Activated CD4-positive, alpha-beta T cell treated with anti-CD3 and anti-CD28 coated beads, Interleukin-2, amount 50 U/mL, for 24 hours (primary cell): ENCODE measurements at regions not wholly inside any gene's neighbourhood (a gene's known extent, or its start where the extent isn't known, plus 50 kb on each side); places are given as distances from the start of the nearest gene placed in this dataset.
"Not testable (repeated sequence)": the region's sequence is repeated elsewhere in the genome, so short reads cannot be mapped to it uniquely, and the experiment has no call there.

ENCODE experiments used
- DNase-seq, 2 donors: peaks; one replicate each; pipeline ENCODE4 v3.0.0-alpha.2; 2020; ENCODE audit warnings: low read depth in 1 of 2, low spot score in 1 of 2

DNA sequence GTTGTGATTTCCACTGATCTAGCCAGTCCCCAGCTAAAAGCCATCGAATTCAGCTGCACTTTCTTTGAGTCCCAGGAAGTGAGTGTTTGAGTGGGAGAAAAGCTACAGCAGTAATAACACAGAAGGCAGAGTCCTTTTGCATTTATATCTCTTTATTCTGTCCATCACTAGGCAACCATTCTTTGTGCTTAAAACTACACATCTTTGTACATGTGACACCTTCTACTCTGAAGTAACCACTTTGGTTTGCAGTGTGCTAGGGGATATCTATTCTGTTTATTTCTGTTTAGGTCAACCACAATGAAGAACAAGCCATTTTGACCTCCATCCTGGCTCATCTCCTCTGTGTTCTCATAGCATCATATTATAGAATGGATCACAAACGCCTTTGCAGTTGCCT lies 226.0 kb upstream of the SERP2 start:
- no peak for DNase-seq

DNA sequence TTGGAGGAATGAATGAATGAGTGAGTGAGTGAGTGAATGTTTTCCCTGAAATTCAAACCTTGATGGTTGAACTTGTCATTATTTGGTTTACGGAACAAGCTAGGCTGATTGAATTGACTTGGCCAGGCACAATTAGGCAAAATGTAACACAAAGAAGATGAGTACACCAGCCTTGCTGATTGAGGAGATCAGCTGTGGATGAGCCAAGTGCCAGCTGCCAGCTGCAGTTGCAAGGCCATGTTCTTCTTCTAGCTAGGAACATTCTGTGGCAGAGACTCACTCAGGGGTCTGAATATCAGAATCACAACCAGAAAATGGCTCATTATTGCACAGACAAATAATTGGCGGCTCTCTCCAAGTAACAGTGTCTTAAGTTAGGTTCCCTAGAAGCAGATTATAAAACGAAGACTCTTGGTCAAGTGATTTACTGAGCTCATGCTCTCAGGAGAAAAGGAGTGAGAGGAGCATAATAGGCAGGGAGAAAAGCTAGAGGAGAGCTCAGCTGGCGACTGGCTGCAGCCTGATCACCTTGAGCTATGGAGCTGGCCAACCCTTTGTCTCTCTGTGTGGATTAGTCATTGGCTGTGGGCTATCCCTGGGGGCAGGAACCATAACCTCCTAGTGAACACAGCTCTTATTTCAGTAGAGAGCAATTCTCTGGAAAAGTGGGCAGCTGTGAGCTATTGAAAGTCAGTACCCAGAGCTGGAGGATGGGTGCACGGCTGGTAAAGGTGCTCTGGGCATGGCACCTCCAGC lies 225.3 kb upstream of the SERP2 start:
- no peak for DNase-seq

DNA sequence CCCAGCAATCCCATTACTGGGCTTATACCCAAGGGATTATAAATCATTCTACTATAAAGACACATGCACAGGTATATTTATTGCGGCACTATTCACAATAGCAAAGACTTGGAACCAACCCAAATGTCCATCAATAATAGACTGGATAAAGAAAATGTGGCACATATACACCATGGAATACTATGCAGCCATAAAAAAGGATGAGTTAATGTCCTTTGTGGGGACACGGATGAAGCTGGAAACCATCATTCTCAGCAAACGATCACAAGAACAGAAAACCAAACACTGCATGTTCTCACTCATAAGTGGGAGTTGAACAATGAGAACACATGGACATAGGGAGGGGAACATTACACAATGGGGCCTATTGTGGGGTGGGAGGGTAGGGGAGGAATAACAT lies 224.4 kb upstream of the SERP2 start:
- DNase-seq, result not testable (repeated sequence)

DNA sequence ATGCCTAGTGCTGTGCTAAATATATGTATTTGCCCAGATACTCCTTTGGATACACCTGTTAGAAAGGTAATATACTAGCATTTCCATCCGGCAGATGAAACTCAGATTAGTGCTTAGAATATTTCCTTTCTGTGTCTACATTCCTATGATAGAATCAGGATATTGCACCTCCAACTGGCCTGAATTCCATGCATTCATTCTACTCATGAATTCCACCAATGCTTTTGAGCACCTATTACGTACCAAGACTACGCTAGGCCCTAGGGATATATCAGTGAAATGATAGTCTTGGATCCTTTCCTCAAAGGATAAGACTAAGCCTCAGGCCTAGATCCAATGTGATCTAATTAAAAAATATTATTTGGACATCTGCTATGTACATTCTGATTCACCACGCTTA lies 223.8 kb upstream of the SERP2 start:
- DNase-seq, result no peak

DNA sequence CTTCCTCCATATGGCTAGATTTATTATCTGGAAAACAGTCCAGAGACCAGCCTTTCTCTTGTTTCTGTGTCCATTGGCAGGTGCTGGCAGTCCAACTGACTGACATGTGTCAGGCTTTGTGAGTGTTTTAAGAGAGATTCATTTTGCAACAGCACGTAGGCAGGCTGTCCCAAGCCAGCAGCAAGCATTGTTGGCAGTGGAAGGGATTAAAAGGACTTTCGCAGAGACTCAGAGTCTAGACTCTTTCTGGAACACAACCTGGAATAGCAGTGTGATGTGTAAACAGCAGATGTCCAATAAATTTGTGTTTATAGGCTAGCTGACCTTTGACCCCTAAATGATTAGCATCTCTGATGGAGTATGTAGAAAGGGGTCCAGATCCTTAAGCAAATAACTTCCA lies 222.2 kb upstream of the SERP2 start:
- DNase-seq, result no peak

DNA sequence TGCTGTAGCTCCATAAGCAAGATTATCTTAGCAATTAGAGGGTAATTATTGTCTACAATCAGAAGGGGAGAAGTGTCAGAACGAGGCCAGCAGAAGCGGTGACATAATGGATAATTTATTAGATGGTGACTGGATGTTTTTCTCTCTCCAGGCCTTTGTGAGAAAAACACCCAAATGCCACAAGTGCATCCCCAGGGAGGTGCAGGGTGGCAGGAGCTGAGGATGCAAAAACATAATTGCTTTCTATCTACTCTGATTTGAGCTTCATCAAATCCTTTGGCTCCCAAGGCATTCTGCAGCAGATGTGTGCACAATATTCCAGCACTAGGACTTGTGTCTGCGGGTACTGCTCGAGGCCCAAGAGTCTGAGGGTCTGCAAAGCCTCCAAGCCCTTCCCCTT lies 220.1 kb upstream of the SERP2 start:
- no peak for DNase-seq

DNA sequence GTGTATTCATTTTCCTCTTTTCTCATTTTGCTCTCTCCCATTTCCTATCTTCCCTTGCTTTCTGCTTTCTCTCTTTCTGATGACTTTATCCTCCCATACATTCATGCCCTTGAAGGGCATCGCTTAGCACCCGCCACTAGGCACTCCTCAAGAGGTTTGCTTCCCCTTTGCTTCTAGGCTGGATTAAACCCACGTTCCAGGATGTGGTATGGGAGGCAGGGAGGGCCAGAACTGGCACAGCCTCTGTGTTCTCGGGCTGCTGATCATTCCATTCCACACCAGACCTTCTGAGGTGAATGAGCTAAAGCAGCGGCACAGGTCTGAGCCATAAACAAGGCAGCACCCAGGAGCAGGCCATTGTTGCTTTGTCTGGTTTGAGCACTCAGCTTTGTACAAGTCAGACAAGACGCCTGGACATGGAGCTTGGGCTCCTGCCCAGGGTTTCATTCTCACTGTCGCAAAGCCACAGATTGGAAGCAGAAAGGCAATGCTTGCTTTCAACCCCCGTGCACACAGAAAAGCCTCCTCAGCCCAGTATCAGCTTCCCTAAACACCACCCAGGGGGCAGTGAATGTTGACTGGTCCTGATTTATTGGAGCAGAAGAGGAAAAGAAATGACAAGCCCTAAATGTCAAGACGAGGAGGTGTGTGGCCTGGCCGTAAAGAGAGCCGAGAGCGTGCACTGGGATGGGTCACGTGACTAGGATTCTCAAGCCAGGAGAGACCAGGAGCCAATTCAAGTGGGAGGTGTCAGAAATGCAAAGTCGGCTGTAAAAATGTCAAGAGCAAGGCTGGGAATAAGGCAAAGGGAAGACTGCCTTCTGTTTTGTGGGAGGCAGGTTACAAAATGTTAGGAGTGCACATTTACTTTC lies 218.0 kb upstream of the SERP2 start:
- DNase-seq, result no peak

DNA sequence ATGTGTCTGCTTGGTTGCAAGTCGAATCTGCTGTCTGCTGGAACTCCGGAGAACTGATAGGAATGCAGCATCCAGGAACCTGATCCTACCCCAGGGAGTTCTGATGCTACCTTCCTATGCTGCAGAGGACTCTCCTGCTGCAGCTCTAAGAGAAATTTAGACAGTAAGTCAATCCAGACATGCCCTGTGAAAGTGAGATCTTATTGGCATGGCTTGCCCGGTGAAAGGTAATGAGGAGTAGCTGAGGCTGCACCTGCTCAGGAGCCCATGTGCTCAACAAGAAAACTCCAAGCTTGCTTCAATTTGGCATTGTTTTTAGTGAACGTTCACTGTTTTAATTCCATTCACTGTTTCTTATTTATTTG lies 217.3 kb upstream of the SERP2 start:
- no peak for DNase-seq

DNA sequence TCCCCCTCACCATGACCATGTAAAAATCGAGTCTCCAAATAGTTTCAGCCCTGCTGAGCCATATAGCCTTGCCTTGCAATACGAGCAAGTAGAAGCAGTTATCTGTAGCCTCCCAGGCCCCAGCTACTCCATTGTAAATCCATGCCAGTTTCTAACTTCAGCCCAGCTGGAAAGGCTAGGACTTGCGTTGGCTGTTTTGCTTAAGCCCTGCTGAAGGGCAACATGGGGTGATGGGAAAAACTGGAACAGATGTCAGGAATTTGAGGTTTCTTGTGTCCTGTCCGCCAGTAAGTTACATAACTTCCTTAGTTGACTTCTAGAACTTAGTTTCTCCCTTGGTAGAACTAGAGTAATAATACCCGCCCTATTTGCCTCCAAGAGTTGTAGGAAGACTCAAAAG lies 216.0 kb upstream of the SERP2 start:
- DNase-seq, result no peak

DNA sequence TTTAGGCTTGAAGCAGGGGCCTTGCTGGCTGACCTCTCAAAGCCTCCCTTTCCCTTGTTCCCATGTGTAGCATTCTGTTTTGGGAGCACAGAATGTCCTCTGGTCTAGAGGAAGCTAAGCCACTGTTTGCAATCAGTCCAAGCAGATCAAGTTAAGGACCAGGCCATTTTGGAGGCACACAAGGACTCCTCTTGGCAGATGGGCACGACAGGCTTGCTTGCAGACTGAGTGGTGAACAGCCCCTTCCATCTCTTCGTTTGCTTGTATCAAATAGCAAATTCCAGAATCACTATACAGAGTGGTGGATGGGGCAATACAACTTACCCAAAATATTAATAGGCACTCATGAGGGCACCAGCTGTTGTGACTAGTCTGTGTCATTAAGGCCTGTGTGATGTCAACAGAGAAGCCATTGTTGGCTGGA lies 215.5 kb upstream of the SERP2 start:
- DNase-seq, result no peak

DNA sequence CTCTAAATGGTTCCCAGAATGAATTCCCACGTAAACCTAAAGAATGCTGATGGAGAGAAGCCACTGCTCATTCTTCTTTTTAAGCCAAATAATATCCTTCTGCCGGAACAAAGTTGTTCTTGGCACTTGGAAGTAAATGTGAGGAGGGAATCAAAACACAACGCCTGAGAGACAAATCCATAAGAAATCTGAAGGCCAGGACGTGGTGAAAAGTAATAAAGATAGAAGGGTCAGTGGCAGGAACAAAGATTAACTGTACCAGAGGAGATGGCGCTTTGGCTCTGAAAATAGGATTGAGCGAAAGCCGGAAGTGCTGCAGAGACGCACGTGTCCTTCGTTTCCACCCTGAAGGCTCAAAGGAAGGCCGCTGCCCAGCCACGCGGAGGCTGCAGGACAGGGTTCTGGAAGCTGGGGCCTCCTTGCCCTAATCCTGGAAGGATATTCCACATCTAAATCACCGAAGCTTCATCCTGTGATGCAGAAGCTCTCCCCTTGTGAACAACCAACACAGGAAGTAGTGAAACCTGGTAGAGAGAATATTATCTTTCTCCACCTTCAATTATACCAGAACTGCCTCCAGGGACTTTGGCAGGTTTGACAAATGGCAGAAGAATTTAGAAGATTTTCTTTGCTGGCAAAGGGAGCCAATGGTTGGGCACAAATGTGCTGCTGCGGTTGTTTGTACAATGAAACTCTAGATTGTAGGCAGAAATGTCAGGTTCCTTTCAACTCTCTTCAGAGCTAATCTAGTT lies 214.6 kb upstream of the SERP2 start:
- no peak for DNase-seq

DNA sequence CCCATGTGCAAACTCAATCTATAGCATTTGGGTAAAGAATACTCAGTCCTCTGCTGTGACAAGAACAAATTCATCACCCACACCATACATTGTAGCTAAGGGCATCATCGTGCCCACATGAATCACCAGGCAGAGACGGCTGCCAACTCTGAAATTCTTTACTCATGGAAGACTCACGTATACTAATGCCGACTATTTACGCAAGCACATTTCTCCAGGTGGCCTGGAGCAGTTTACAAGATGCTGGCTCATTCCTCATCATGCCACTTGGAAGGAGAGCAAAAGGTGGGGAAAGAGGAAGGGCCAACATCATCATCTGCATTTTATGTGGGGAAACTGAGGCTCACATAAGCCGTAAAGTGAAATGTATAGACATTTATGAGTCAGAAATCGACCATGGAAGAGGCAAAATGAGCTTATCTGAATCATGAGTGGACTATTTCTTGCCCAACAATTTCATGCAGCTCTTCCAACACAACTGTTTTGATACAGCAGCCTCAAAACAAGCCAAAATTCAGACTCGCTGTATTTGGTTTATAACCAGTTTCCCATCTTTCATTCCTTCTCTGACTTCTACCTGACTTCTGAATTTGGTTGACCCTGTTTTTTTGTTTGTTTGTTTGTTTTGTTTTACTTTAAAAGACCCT lies 213.9 kb upstream of the SERP2 start:
- DNase-seq, result no peak

DNA sequence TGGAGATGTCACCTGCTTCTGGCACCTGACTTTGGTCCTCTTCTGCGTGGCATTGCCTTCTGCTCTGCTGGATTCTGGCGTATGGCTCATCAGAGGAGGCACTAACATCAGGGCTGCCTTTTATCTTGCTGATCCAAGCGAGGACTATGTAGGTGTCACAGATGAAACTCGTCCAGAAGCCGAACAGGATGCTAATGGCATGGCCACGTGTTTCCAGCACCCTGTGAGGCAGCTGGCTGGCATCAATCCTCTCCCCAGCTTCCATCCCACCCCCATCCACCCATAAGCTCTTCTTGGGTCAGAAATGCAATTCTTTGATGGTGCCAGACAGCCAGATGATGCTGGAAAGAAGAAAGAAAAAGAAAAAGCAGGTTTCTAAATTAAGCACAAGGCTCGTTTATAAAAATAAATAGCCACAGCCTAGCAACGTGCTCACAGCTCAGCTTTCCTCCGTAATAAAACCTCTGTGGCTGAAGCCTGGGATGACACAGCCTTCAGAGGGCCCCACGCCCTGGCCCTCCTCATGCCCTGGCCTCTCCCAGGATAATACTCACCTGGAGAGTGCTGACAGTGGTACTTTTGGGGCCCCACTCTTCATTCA lies 212.9 kb upstream of the SERP2 start:
- no peak for DNase-seq

DNA sequence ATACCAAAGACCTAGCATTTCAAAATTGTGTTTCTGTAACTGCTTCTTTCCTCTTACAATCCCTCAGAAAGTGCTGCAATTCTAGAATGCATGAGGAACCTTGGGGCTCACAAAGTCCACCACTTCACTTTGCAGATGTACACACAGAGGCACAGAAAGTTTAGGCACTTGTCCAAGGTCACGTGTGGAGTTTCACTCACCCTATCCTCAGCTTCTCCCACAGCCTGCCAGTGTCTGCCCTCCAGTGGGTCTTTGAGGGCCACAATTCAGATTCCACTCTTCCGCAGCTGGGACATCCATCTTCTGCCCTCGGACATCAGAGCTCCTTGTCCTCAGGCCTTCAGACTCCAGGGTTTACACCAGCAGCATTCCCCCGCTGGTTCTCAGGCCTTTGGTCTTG lies 210.5 kb upstream of the SERP2 start:
- no peak for DNase-seq

DNA sequence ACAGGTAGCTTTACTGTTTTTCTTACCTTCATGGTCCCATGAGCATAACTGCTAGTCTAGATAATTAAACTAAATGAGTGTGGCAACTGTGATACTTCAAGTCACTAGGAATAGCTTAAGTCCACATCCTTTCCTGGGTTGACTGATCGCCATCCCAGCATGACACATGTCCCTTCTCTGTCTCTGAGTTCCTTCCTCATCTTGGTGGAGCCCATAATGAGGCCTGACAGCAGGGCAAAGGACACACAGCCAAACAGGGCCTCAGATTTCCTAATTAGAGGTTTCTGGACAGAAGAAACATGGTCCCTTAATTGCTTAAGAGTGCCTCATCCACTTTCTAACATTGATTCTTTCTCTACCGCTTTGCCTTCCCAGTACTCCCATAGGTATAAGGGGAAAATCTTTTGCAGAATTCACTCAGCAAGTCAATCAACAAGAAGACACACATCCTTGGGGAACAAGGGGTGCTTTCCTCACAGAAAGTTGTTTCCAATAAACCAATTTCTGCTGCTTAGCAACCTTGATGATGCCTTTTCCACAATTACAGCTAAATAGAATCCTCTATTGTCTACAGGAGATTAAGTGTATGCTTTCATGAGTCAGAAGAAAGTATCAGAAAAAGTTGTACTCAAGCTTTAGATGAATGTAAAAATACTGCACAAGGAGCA lies 208.3 kb upstream of the SERP2 start:
- DNase-seq, result no peak

DNA sequence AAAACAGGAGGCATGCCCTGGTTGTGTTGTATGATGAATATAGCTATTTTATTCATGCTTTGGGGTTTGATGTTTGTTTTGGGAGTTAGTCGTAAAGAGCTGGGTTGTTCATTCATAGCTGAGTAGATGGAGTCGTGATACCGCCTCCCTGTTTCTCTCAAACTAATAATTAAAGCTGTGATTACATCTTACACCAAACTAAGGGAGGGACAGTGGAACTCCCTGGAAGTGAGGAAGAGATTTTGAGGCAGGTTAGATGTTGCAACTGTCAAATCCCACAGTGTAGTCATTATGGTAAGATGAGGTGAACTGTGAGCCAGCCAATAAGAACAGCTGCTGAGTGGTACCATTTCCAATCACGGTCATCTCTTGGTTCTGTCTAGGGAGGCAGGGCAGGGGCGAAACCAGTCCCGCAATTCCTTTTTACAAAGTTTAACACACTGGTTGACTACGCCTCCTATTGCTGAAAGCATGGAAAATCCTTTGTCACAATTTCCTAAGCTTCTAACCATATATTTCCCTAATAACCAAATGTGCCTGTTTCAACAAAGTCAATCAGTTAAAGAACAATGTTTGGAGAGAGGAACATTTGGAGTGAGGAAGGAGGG lies 207.6 kb upstream of the SERP2 start:
- no peak for DNase-seq

DNA sequence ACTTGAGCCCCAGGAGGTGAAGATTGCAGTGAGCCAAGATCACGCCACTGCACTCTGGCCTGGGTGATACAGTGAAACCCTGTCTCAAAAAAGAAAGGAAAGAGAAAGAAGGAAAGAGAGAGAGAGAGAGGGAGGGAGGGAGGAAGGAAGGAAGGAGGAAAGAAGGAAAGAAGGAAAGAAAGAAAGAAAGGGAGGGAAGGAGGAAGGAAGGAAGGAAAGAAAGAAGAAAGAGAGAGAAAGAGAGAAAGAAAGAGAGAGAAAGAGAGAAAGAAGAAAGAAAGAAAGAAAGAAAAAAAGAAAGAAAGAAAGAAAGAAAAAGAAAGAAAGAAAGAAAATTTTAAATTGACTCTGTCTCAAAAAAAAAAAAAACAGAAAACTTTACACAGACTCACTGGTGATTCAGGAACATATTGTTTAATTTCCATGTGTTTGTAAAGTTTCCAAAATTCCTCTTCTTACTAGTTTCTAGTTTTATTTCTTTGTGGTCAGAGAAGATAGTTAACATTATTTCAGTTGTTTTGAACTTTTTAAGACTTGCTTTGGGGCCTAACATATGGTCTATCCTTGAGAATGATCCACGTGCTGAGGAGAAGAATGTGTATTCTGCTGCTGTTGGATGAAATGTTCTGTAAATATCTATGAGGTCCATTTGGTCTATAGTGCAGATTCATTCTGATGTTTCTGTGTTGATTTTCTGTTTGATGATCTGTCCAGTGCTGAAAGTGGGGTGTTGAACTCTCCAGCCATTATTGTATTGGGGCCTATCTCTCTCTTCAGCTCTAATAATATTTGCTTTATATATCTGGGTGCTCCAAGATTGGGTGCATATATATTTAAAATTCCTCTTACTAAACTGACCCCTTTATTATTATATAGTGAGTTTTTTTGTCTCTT lies 204.4 kb upstream of the SERP2 start:
- no peak for DNase-seq

DNA sequence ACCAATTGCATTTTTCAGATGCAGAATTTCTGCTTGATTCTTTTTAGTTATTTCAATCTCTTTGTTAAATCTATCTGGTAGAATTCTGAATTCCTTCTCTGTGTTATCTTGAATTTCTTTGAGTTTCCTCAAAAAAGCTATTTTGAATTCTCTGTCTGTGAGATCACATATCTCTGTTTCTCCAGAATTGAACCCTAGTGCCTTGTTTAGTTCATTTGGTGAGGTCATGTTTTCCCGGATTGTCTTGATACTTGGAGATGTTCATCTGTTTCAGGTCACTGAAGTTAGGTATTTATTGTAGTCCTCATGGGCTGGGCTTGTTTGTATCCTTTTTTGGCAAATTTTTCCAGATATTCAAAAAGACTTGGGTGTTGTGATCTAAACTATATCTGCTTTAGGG lies 202.9 kb upstream of the SERP2 start:
- no peak for DNase-seq

DNA sequence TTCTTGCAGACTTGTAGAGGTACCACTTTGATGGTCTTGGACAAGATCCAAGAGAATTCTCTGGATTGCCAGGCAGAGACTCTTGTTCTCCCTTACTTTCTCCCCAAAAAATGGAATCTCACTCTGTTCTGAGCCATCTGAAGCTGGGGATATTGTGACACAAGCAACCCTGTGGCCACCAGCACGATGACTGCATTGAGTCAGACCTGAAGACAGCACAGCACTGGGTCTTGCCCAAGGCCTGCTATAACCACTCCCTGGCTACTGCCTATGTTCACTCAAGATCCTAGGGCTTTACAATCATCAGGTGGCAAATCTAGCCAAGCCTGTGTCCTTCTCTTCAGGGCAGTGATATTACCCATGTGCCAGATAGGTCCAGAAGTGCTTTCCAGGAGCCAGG lies 202.5 kb upstream of the SERP2 start:
- no peak for DNase-seq
